Hepatocyte (in vitro differentiated cells): ENCODE measurements at regions not wholly inside any gene's neighbourhood (a gene's known extent, or its start where the extent isn't known, plus 50 kb on each side); places are given as distances from the start of the nearest gene placed in this dataset.

Source experiments
- EZH2 ChIP-seq: fragments of 200-600 bp; sonication (generic); IDR thresholded peaks from 2 replicates; pipeline ENCODE4 v1.6.1; 2016; ENCODE audit warnings: antibody characterized with exemption, mild to moderate bottlenecking, borderline replicate concordance
- TF ChIP-seq, protein P1 (sequence below): fragments of 200-600 bp; sonication (generic); IDR thresholded peaks from 2 replicates; pipeline ENCODE4 v1.5.1; 2016; ENCODE audit warnings: antibody characterized with exemption, mild to moderate bottlenecking; ENCODE audit not compliant: poor library complexity

DNA sequence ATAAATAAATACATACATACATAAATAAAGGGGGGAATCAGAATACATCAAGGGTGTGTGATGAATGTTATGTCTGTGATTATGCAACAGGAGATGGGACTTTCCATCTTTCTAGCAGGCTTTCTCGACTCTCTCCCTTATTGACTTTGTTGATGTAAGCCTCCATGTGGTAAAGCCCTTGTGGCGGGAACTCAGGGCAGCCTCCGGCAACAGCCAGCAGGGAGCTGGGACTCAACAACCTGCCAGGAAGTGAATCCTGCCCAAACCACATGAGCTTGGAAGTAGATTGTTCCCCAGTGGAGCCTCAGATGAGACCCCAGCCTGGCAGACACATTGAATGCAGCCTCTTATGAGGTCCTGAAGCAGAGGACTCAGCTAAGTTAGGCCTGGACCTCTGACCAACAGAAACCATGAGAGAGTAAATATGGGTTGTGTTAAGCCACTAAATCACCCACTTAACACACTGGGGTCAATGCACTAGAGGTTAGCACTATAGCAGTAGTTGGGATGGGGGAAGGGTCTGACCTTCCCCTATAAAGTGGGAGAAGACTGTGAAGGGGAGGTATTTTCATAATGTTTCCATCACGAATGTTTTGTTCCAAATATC, 104.0 kb downstream of the JCAD start:
- TF ChIP-seq EZH2: no peak
- TF ChIP-seq, protein P1, sequence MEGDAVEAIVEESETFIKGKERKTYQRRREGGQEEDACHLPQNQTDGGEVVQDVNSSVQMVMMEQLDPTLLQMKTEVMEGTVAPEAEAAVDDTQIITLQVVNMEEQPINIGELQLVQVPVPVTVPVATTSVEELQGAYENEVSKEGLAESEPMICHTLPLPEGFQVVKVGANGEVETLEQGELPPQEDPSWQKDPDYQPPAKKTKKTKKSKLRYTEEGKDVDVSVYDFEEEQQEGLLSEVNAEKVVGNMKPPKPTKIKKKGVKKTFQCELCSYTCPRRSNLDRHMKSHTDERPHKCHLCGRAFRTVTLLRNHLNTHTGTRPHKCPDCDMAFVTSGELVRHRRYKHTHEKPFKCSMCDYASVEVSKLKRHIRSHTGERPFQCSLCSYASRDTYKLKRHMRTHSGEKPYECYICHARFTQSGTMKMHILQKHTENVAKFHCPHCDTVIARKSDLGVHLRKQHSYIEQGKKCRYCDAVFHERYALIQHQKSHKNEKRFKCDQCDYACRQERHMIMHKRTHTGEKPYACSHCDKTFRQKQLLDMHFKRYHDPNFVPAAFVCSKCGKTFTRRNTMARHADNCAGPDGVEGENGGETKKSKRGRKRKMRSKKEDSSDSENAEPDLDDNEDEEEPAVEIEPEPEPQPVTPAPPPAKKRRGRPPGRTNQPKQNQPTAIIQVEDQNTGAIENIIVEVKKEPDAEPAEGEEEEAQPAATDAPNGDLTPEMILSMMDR: no peak
